ENCODE measurements at regions not wholly inside any gene's neighbourhood (a gene's known extent, or its start where the extent isn't known, plus 50 kb on each side); places are given as distances from the start of the nearest gene placed in this dataset.
"Not testable (repeated sequence)": the region's sequence is repeated elsewhere in the genome, so short reads cannot be mapped to it uniquely, and the experiment has no call there.

- DNase-seq (ENCODE audit: low read depth in 2 of 3, low spot score in 1 of 3) = peak; percentile 1 to 7 (median 4)
Measured at GRCh38 chr15:28789401-28790114, 58.9 kb downstream of the GOLGA6L7 start.

- DNase-seq (ENCODE audit: low read depth in 2 of 3, low spot score in 1 of 3) = not testable (repeated sequence)
Measured at GRCh38 chr15:28788649-28789400, 59.6 kb downstream of the GOLGA6L7 start.

GRCh38 chr15:28788176-28788575, 60.3 kb downstream of the GOLGA6L7 start:
- not testable (repeated sequence) for DNase-seq (ENCODE audit: low read depth in 2 of 3, low spot score in 1 of 3)

- no peak for DNase-seq (ENCODE audit: low read depth in 2 of 3, low spot score in 1 of 3)
Measured at GRCh38 chr15:28786521-28786920, 61.9 kb downstream of the GOLGA6L7 start.

- DNase-seq (ENCODE audit: low read depth in 2 of 3, low spot score in 1 of 3) = not testable (repeated sequence)
Measured at GRCh38 chr15:28784347-28785163, 63.9 kb downstream of the GOLGA6L7 start.

- no peak for DNase-seq (ENCODE audit: low read depth in 2 of 3, low spot score in 1 of 3)
Measured at GRCh38 chr15:28783873-28784272, 64.6 kb downstream of the GOLGA6L7 start.

GRCh38 chr15:28783466-28783865, 65.0 kb downstream of the GOLGA6L7 start:
- no peak for DNase-seq (ENCODE audit: low read depth in 2 of 3, low spot score in 1 of 3)

- not testable (repeated sequence) for DNase-seq (ENCODE audit: low read depth in 2 of 3, low spot score in 1 of 3)
Measured at GRCh38 chr15:28778397-28778796, 66.2 kb upstream of the GOLGA8M start.

GRCh38 chr15:28772857-28773256, 60.6 kb upstream of the GOLGA8M start:
- DNase-seq (ENCODE audit: low read depth in 2 of 3, low spot score in 1 of 3) = not testable (repeated sequence)
